ENCODE measurements at regions not wholly inside any gene's neighbourhood (a gene's known extent, or its start where the extent isn't known, plus 50 kb on each side); places are given as distances from the start of the nearest gene placed in this dataset.

DNA sequence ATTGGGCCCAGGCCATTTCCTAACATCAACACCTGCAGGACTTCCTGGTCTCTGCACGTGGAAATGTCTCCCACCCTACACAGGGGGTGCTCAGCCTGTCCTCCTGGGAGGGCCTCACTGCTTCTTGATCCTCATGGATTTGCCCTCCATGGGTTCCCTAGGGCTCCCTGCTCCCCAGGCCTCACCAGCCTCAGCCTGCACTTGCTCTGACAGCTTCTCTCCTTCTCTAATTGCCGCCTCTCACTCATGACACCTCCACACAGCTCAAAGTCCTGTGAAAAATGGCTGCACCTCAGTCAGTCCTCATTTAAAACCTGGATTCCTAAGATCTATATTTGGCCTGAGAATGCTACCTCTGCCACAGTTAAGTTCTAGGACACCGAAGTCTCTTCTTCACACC lies 130.6 kb downstream of the PXDC1 start:
- DNase-seq = no peak
- WGBS, 2 donors = 90 to 91% methylated on average over 3 of the region's 3 CpGs
- H3K27ac ChIP-seq = no peak overlapping the region
- TF ChIP-seq POLR2A (IDR thresholded peaks at IDR 0.05) = no peak
- no peaks in the 10 kb centered on the region for H3K9me3 ChIP-seq
- H3K27me3 ChIP-seq = no peaks in the 10 kb centered on the region
- no peaks in the 10 kb centered on the region for H3K36me3 ChIP-seq (ENCODE audit: low read depth, missing control alignments)
- H3K4me3 ChIP-seq = no peak overlapping the region
- no peaks in the 10 kb centered on the region for H3K4me1 ChIP-seq
- intact Hi-C loops (cut with DNase I; ENCODE audit: low total_unique reads) = no loop called here

DNA sequence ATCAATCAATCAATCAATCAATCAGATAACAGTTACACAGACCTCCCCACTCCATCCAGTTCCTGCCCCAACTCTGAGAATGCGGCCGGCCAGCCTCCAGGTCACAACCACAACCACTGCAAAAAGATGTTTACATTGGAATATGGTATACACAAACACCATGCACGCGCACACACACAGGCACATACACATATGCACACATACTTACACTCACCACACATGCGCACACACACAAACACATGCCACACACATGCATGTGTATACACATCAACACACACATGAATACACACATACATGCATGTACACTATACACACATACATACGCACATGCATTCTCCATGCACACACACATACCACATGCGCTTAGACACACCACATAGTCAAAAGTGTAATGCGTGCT lies 131.1 kb downstream of the PXDC1 start:
- intact Hi-C loops (cut with DNase I; ENCODE audit: low total_unique reads) = no loop called here
- no peaks in the 10 kb centered on the region for H3K36me3 ChIP-seq (ENCODE audit: low read depth, missing control alignments)
- H3K27ac ChIP-seq = no peak overlapping the region
- TF ChIP-seq, protein P1, sequence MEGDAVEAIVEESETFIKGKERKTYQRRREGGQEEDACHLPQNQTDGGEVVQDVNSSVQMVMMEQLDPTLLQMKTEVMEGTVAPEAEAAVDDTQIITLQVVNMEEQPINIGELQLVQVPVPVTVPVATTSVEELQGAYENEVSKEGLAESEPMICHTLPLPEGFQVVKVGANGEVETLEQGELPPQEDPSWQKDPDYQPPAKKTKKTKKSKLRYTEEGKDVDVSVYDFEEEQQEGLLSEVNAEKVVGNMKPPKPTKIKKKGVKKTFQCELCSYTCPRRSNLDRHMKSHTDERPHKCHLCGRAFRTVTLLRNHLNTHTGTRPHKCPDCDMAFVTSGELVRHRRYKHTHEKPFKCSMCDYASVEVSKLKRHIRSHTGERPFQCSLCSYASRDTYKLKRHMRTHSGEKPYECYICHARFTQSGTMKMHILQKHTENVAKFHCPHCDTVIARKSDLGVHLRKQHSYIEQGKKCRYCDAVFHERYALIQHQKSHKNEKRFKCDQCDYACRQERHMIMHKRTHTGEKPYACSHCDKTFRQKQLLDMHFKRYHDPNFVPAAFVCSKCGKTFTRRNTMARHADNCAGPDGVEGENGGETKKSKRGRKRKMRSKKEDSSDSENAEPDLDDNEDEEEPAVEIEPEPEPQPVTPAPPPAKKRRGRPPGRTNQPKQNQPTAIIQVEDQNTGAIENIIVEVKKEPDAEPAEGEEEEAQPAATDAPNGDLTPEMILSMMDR (IDR thresholded peaks at IDR 0.05) = no peak
- TF ChIP-seq POLR2A (IDR thresholded peaks at IDR 0.05) = no peak
- 96 to 98% methylated on average over 6 to 8 of the region's 8 CpGs for WGBS, 2 donors
- no peaks in the 10 kb centered on the region for H3K9me3 ChIP-seq
- H3K4me1 ChIP-seq = no peaks in the 10 kb centered on the region
- no peak overlapping the region for H3K4me3 ChIP-seq
- H3K27me3 ChIP-seq = no peaks in the 10 kb centered on the region
- no peak for DNase-seq

- no peaks in the 10 kb centered on the region for H3K9me3 ChIP-seq
- no peak for DNase-seq
- 83 to 91% methylated on average over 4 of the region's 4 CpGs for WGBS, 2 donors
- no peaks in the 10 kb centered on the region for H3K27me3 ChIP-seq
- no peak overlapping the region for H3K27ac ChIP-seq
- intact Hi-C loops (cut with DNase I; ENCODE audit: low total_unique reads) = no loop called here
- no peaks in the 10 kb centered on the region for H3K36me3 ChIP-seq (ENCODE audit: low read depth, missing control alignments)
- TF ChIP-seq, protein P1 (IDR thresholded peaks at IDR 0.05) = no peak
- no peak for TF ChIP-seq POLR2A (IDR thresholded peaks at IDR 0.05)
- no peaks in the 10 kb centered on the region for H3K4me1 ChIP-seq
- no peak overlapping the region for H3K4me3 ChIP-seq
Measured at GRCh38 chr6:3619800-3620199, 131.7 kb downstream of the PXDC1 start.

GRCh38 chr6:3619201-3619600 lies 132.3 kb downstream of the PXDC1 start:
- Histone ChIP-seq H3K9me3 (no peaks in the 10 kb centered on the region), H3K36me3 (ENCODE audit: low read depth, missing control alignments) (no peaks in the 10 kb centered on the region), H3K4me3 (no peak overlapping the region), H3K27ac (no peak overlapping the region), H3K27me3 (no peaks in the 10 kb centered on the region), H3K4me1 (no peaks in the 10 kb centered on the region)
- DNase-seq = no peak
- intact Hi-C loops (cut with DNase I; ENCODE audit: low total_unique reads) = no loop called here
- WGBS, 2 donors = 87 to 90% methylated on average over 7 of the region's 7 CpGs
- TF ChIP-seq POLR2A (IDR thresholded peaks at IDR 0.05) = no peak
- TF ChIP-seq, protein P1 (IDR thresholded peaks at IDR 0.05) = no peak

DNA sequence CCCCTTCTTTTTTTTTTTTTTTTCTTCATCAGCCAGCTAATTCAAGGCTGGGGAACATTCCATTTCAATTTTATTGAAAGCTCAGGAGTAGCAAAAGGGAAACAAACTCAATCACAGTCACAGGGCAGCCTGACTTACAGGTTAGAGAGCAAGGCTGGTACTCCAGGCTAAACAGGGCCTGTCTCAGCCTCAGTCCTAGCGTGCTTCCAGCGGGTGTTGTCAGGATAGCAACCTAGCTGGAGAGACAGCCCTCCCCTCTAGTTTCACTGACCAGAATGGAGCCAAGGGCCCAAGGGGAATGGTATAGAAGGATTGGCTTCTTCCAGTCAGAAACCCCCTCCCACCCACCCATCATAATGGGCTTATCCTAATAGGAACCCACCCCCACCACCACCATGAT lies 132.9 kb downstream of the PXDC1 start:
- intact Hi-C loops (cut with DNase I; ENCODE audit: low total_unique reads) = no loop called here
- no peaks in the 10 kb centered on the region for H3K27me3 ChIP-seq
- no peak for TF ChIP-seq POLR2A (IDR thresholded peaks at IDR 0.05)
- TF ChIP-seq, protein P1 (IDR thresholded peaks at IDR 0.05) = no peak
- H3K27ac ChIP-seq = no peak overlapping the region
- H3K4me1 ChIP-seq = no peaks in the 10 kb centered on the region
- H3K9me3 ChIP-seq = no peaks in the 10 kb centered on the region
- no peak overlapping the region for H3K4me3 ChIP-seq
- DNase-seq = no peak
- WGBS, 2 donors = 84 to 98% methylated on average over 2 of the region's 2 CpGs
- no peaks in the 10 kb centered on the region for H3K36me3 ChIP-seq (ENCODE audit: low read depth, missing control alignments)

Data from testis (tissue), 2 donors.